ENCODE measurements at regions not wholly inside any gene's neighbourhood (a gene's known extent, or its start where the extent isn't known, plus 50 kb on each side); places are given as distances from the start of the nearest gene placed in this dataset.

DNA sequence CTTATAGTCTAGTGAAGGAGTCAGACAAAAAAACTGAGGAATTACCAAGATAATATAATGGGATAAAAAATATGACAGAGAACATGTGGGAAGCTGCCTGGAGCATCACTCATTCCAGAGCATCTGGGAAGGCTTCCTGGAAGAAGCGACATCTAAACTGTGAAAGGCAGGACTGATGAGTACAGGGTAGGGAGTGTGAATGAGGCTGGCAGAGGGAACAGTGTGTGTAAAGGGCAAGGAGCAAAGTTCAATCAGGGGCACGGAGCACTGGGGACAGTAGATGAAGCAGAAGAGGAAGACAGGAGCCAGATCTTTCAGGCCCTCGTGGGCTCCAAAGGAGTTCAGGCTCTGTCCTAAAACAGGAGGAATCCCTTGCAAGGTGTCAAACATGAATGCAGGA, 55.8 kb upstream of the PRDM11 start:
- H3K4me3 ChIP-seq (ENCODE audit: low read length) = no peak overlapping the region
- no peaks in the 10 kb centered on the region for H3K36me3 ChIP-seq (ENCODE audit: control insufficient read depth in 2 of 3, insufficient read depth in 3 of 3, low read length in 3 of 3)
- H3K27ac Mint-ChIP-seq = peak overlapping the region in 1 of 9 donors; percentile 2
- H3K36me3 Mint-ChIP-seq = no peaks in the 10 kb centered on the region
- CTCF ChIA-PET = no interaction called here
- H3K27me3 Mint-ChIP-seq = peaks cover 0 to 19% (median 0%) of the 10 kb centered on the region in 5 donors
- no peaks in the 10 kb centered on the region for H3K9me3 Mint-ChIP-seq
- H3K27ac ChIP-seq (ENCODE audit: low read depth, low read length) = no peak overlapping the region
- H3K4me1 ChIP-seq (ENCODE audit: control insufficient read depth in 2 of 2, insufficient read depth in 2 of 2, low read length in 2 of 2) = peaks cover 3 to 31% of the 10 kb centered on the region in 2 donors
- DNase-seq = no peak
- ATAC-seq = no peak
- intact Hi-C loops (cut with micrococcal nuclease) = no loop called here
- no peaks in the 10 kb centered on the region for H3K9me3 ChIP-seq (ENCODE audit: control insufficient read depth in 2 of 3, low read length in 3 of 3)
- POLR2A ChIA-PET = no interaction called here
- H3K4me3 Mint-ChIP-seq = no peak overlapping the region
- H3K4me1 Mint-ChIP-seq = peaks cover 0 to 32% (median 10%) of the 10 kb centered on the region in 7 donors
- no peaks in the 10 kb centered on the region for H3K27me3 ChIP-seq (ENCODE audit: control insufficient read depth in 2 of 2, insufficient read depth in 2 of 2, low read length in 2 of 2)

DNA sequence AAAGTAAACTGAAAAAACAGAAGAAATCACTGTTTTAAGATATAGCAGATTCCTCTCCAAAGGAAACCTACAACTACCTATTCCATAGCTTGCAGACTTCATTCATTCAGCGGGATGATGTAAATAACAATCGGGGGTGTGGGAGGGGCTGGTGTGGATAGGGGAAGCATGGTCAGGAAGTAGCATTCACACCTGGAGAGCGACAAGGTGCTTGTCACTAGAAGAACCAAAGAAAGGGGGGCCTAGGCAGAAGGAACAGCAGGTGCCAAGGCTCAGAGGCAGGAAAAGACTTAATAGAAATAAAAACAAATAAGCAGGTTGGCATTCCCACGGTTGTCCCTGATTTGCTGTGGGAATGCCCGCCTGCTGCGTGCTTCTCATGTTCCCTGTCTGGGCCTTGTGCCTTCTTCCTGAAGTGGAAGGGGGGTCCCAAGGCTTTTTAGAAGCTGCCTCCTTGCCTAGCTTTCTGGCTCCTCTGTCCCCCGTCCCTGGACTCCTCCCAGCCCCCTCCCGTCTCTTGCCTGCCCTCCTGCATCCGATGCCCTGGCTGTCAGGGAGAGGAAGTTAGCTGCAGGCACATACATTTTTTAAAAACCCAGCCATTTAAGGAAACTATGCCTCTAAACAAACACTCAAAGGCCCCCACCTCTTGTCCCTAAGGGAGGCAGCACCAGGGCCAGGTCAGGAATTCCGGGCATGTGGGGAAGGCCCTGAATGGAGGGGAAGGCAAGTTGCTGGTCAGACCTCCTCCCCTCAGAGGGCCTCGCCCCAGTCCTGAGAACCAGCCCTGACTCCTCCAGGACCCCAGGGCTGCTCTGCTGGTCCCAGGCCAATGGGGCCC, 54.7 kb upstream of the PRDM11 start:
- H3K27me3 ChIP-seq (ENCODE audit: control insufficient read depth in 2 of 2, insufficient read depth in 2 of 2, low read length in 2 of 2) = no peaks in the 10 kb centered on the region
- ChIA-PET POLR2A (no interaction called here), CTCF (interaction anchor here (0.5 kb wide), 1 partner anchor 240 kb away, joined by 3 read pairs; no protein-coding TSS in a partner anchor)
- Mint-ChIP-seq H3K27me3 (peaks cover 0 to 23% (median 4%) of the 10 kb centered on the region in 5 donors), H3K9me3 (no peaks in the 10 kb centered on the region), H3K27ac (peak overlapping the region in 1 of 9 donors; percentile 9), H3K4me3 (no peak overlapping the region), H3K4me1 (peaks cover 0 to 32% (median 10%) of the 10 kb centered on the region in 7 donors), H3K36me3 (no peaks in the 10 kb centered on the region)
- no peak overlapping the region for H3K27ac ChIP-seq (ENCODE audit: low read depth, low read length)
- no peak overlapping the region for H3K4me3 ChIP-seq (ENCODE audit: low read length)
- H3K4me1 ChIP-seq (ENCODE audit: control insufficient read depth in 2 of 2, insufficient read depth in 2 of 2, low read length in 2 of 2) = peaks cover 3 to 28% of the 10 kb centered on the region in 2 donors
- H3K36me3 ChIP-seq (ENCODE audit: control insufficient read depth in 2 of 3, insufficient read depth in 3 of 3, low read length in 3 of 3) = no peaks in the 10 kb centered on the region
- DNase-seq (no peak), ATAC-seq (no peak)
- H3K9me3 ChIP-seq (ENCODE audit: control insufficient read depth in 2 of 3, low read length in 3 of 3) = no peaks in the 10 kb centered on the region
- intact Hi-C loops (cut with micrococcal nuclease) = no loop called here

DNA sequence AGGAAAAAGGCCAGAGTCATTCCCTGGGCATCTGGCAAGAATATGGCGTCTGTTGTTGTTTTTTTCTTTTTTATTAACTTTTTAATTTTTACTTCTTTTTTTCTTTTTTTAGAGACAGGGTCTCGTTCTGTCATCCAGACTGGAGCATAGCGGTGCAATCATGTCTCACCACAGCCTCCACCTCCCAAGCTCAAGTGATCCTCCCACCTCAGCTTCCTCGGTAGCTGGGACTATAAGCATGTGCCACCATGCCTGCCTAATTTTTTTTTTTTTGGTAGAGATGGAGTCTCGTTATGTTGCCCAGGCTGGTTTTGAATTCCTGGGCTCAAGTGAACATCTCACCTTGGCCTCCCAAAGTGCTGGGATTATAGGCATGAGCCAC, 54.0 kb upstream of the PRDM11 start:
- Histone ChIP-seq H3K4me3 (ENCODE audit: low read length) (no peak overlapping the region), H3K9me3 (ENCODE audit: control insufficient read depth in 2 of 3, low read length in 3 of 3) (no peaks in the 10 kb centered on the region), H3K27ac (ENCODE audit: low read depth, low read length) (no peak overlapping the region), H3K27me3 (ENCODE audit: control insufficient read depth in 2 of 2, insufficient read depth in 2 of 2, low read length in 2 of 2) (no peaks in the 10 kb centered on the region), H3K36me3 (ENCODE audit: control insufficient read depth in 2 of 3, insufficient read depth in 3 of 3, low read length in 3 of 3) (no peaks in the 10 kb centered on the region), H3K4me1 (ENCODE audit: control insufficient read depth in 2 of 2, insufficient read depth in 2 of 2, low read length in 2 of 2) (peaks cover 3 to 28% of the 10 kb centered on the region in 2 donors)
- DNase-seq (no peak), ATAC-seq (no peak)
- Mint-ChIP-seq H3K36me3 (no peaks in the 10 kb centered on the region), H3K9me3 (no peaks in the 10 kb centered on the region), H3K27me3 (peaks cover 0 to 23% (median 4%) of the 10 kb centered on the region in 5 donors), H3K27ac (peak overlapping the region in 1 of 9 donors; percentile 49), H3K4me3 (no peak overlapping the region), H3K4me1 (peaks cover 0 to 32% (median 10%) of the 10 kb centered on the region in 7 donors)
- POLR2A ChIA-PET = no interaction called here
- CTCF ChIA-PET = no interaction called here
- intact Hi-C loops (cut with micrococcal nuclease) = no loop called here

DNA sequence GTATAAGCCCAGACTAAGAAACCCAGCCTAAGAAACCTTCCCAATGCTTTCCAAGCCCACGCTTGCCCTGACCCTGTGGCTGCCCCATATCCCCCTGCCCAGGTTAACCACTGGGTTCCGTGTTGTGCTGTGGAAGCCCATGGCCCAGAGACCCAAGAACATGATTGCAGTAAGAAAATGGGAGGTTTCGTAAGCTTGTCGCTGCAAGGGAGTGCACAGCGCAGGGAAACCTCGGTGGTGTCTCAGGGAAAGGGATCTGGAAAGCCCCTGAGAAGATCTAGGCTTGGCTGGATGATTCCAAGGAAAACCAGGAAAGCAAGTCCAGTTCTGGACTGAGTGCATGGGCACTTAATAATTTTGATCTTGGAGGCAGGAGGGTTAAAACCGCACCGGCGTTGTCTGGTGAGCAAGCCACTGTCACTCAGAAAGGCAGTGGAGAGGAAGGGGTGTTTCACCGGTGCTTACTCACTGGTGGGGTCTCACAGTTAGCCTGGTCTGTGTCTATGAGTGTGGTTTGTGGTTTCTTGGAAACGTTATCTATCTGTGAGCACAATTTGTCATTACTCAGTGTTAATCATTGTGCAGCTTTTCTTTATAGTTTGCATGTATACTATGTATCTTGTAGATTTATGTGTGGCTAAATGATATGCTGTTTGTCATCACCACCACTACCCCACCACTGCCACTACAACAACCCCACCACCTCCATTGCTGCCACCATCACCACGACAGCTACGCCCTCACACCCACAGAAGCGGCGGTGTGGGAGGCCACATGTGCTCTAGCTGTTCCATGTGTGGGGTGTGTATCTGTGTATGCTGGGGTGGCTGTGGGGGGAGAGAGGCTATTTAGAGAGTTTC, 53.3 kb upstream of the PRDM11 start:
- DNase-seq = no peak
- ChIA-PET POLR2A (no interaction called here), CTCF (no interaction called here)
- Mint-ChIP-seq H3K36me3 (no peaks in the 10 kb centered on the region), H3K27me3 (peaks cover 2 to 23% (median 7%) of the 10 kb centered on the region in 5 donors), H3K9me3 (no peaks in the 10 kb centered on the region), H3K27ac (peak overlapping the region in 2 of 9 donors; percentile 4 to 49), H3K4me1 (peaks cover 0 to 32% (median 10%) of the 10 kb centered on the region in 7 donors), H3K4me3 (no peak overlapping the region)
- intact Hi-C loops (cut with micrococcal nuclease) = no loop called here
- H3K9me3 ChIP-seq (ENCODE audit: control insufficient read depth in 2 of 3, low read length in 3 of 3) = no peaks in the 10 kb centered on the region
- no peak overlapping the region for H3K4me3 ChIP-seq (ENCODE audit: low read length)
- ATAC-seq = peak; percentile 71
- H3K27me3 ChIP-seq (ENCODE audit: control insufficient read depth in 2 of 2, insufficient read depth in 2 of 2, low read length in 2 of 2) = no peaks in the 10 kb centered on the region
- H3K36me3 ChIP-seq (ENCODE audit: control insufficient read depth in 2 of 3, insufficient read depth in 3 of 3, low read length in 3 of 3) = no peaks in the 10 kb centered on the region
- peaks cover 3 to 28% of the 10 kb centered on the region in 2 donors for H3K4me1 ChIP-seq (ENCODE audit: control insufficient read depth in 2 of 2, insufficient read depth in 2 of 2, low read length in 2 of 2)
- no peak overlapping the region for H3K27ac ChIP-seq (ENCODE audit: low read depth, low read length)

DNA sequence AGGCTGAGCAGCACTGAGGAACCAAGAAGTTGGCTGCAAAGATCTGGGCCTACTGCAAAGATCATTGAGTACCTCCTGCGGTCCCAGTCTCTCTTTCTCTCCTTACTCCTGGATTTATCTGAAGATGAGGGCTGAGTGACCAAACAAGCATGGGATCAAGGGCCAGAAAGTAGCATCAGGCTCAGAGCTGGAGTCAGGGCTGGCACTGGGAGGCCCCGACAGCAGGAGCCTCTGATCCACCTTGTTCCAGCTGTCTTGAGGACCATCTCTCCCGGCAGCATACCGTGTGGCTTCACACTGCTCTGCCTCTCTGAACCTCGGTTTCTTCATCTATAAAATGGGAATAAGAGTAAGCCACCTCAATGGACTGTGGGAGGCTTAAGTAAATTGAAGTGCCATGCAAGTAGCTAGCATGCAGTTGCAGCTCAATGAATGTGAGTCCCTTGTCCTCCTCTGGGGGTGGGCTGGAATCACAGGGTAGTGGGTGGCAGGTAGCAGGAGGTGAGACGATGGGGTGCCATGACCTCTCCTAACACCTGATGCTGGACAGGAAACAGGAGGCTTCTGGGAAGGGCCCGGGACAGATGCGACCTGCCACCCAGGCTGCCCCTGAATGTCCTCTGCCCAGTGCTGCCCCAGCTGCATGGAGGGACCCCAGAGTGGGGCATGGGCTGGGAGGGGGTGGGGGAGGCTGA, 52.5 kb upstream of the PRDM11 start:
- no peak for ATAC-seq
- Mint-ChIP-seq H3K4me3 (no peak overlapping the region), H3K27me3 (peaks cover 4 to 28% (median 13%) of the 10 kb centered on the region in 5 donors), H3K36me3 (no peaks in the 10 kb centered on the region), H3K9me3 (no peaks in the 10 kb centered on the region), H3K4me1 (peaks cover 5 to 32% (median 10%) of the 10 kb centered on the region in 7 donors), H3K27ac (peak overlapping the region in 2 of 9 donors; percentile 4 to 49)
- H3K9me3 ChIP-seq (ENCODE audit: control insufficient read depth in 2 of 3, low read length in 3 of 3) = no peaks in the 10 kb centered on the region
- peaks cover 3 to 28% of the 10 kb centered on the region in 2 donors for H3K4me1 ChIP-seq (ENCODE audit: control insufficient read depth in 2 of 2, insufficient read depth in 2 of 2, low read length in 2 of 2)
- no peaks in the 10 kb centered on the region for H3K27me3 ChIP-seq (ENCODE audit: control insufficient read depth in 2 of 2, insufficient read depth in 2 of 2, low read length in 2 of 2)
- POLR2A ChIA-PET = no interaction called here
- no peak overlapping the region for H3K4me3 ChIP-seq (ENCODE audit: low read length)
- no peak overlapping the region for H3K27ac ChIP-seq (ENCODE audit: low read depth, low read length)
- no peaks in the 10 kb centered on the region for H3K36me3 ChIP-seq (ENCODE audit: control insufficient read depth in 2 of 3, insufficient read depth in 3 of 3, low read length in 3 of 3)
- DNase-seq = no peak
- CTCF ChIA-PET = no interaction called here
- intact Hi-C loops (cut with micrococcal nuclease) = no loop called here

DNA sequence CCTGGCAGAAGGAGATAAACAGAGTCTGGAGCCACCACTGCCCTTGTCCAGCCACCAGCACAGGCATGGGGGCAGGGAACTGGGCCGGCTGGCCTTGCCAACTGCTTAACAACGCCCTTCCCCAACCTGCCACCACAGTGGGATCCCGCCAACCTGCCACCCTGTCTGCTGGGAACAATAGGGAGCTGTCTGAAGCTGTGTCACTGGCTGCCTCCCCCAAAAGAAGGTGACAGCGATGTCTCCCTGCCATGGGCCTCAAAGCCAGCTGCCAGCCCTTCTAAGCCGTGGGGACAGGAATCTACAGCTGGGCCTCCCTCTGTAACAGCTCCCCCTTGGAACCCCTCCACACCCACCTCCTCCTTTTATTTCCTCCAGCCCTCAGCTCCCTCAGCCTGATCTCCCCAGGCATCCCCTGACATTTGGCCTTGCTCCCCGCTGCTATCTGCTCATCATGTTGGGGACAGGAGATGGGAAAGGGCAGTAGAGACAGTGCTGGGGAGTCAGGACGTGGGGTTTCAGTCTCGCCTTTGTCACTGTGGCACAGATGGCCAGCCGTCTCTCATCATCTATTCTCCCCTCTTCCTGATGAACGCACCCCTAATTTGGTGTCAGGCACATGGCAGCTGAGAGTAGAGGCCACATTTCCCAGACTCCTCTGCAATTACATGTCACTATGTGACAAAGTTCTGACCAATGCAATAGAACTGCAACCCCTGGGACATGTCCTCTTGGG, 51.3 kb upstream of the PRDM11 start:
- Histone ChIP-seq H3K36me3 (ENCODE audit: control insufficient read depth in 2 of 3, insufficient read depth in 3 of 3, low read length in 3 of 3) (no peaks in the 10 kb centered on the region), H3K9me3 (ENCODE audit: control insufficient read depth in 2 of 3, low read length in 3 of 3) (no peaks in the 10 kb centered on the region), H3K27me3 (ENCODE audit: control insufficient read depth in 2 of 2, insufficient read depth in 2 of 2, low read length in 2 of 2) (no peaks in the 10 kb centered on the region), H3K4me3 (ENCODE audit: low read length) (no peak overlapping the region), H3K4me1 (ENCODE audit: control insufficient read depth in 2 of 2, insufficient read depth in 2 of 2, low read length in 2 of 2) (peaks cover 3 to 28% of the 10 kb centered on the region in 2 donors), H3K27ac (ENCODE audit: low read depth, low read length) (no peak overlapping the region)
- POLR2A ChIA-PET = no interaction called here
- intact Hi-C loops (cut with micrococcal nuclease) = no loop called here
- DNase-seq (no peak), ATAC-seq (no peak)
- Mint-ChIP-seq H3K4me3 (no peak overlapping the region), H3K36me3 (no peaks in the 10 kb centered on the region), H3K9me3 (no peaks in the 10 kb centered on the region), H3K27me3 (peaks cover 4 to 33% (median 13%) of the 10 kb centered on the region in 5 donors), H3K27ac (no peak overlapping the region), H3K4me1 (peaks cover 5 to 32% (median 10%) of the 10 kb centered on the region in 7 donors)
- CTCF ChIA-PET = interaction anchor here (0.6 to 18.2 kb wide), 2 partner anchors 161 to 731 kb away, joined by 4 to 567 read pairs; no protein-coding TSS in a partner anchor
